ENCODE measurements at regions not wholly inside any gene's neighbourhood (a gene's known extent, or its start where the extent isn't known, plus 50 kb on each side); places are given as distances from the start of the nearest gene placed in this dataset.

DNA sequence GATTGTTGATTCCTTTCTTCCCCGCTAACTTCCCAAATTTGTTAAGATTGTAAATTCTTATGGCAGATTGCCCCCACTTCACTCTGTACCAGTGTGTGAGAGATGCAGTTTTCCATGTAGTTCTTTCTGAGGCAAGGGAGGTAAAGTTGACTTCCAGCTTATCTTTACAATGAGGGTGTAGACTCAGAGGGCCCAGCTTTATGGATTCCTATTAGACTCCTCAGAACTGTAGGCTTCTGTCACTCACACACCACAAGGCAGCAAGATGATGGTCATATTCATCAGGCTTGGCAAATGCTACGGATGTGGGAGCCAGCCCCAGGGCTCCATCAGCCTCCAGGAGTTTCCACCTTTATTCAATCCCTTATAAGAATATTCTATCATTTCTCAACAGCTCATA, 461.9 kb upstream of the KLF4 start:
- Mint-ChIP-seq H3K4me3 (no peak overlapping the region), H3K4me1 (no peaks in the 10 kb centered on the region), H3K27ac (no peak overlapping the region), H3K27me3 (no peaks in the 10 kb centered on the region), H3K9me3 (peaks cover 11% of the 10 kb centered on the region), H3K36me3 (ENCODE audit: low read depth) (peaks cover 2% of the 10 kb centered on the region)
- ATAC-seq = no peak
- DNase-seq = no peak

DNA sequence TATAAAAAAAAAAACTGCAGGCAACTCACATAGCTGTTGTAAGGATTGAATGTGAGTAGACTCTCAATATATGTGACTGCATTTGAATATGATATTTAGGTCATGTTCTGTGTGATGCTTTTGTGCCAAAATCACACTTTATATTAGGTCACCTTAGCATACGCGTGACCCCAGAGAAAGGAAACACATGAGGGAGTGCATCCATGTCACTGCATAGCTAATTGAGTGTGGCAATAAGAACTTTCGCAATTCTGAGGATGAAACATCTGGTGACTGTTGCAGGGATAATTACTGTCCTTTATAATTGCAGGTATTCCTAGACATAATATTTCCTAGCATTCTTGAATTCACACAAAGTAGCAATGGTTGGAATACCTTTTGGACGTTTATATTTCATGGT, 459.5 kb upstream of the KLF4 start:
- H3K9me3 Mint-ChIP-seq = peaks cover 11% of the 10 kb centered on the region
- no peak overlapping the region for H3K27ac Mint-ChIP-seq
- ATAC-seq (no peak), DNase-seq (no peak)
- H3K4me1 Mint-ChIP-seq = no peaks in the 10 kb centered on the region
- no peak overlapping the region for H3K4me3 Mint-ChIP-seq
- no peaks in the 10 kb centered on the region for H3K27me3 Mint-ChIP-seq
- peaks cover 2% of the 10 kb centered on the region for H3K36me3 Mint-ChIP-seq (ENCODE audit: low read depth)

GRCh38 chr9:107948601-107949000, 459.0 kb upstream of the KLF4 start:
- ATAC-seq (no peak), DNase-seq (no peak)
- no peak overlapping the region for H3K4me3 Mint-ChIP-seq
- peaks cover 2% of the 10 kb centered on the region for H3K27me3 Mint-ChIP-seq
- no peak overlapping the region for H3K27ac Mint-ChIP-seq
- no peaks in the 10 kb centered on the region for H3K4me1 Mint-ChIP-seq
- peaks cover 16% of the 10 kb centered on the region for H3K9me3 Mint-ChIP-seq
- H3K36me3 Mint-ChIP-seq (ENCODE audit: low read depth) = peaks cover 2% of the 10 kb centered on the region

- DNase-seq = no peak
- peaks cover 2% of the 10 kb centered on the region for H3K36me3 Mint-ChIP-seq (ENCODE audit: low read depth)
- H3K4me3 Mint-ChIP-seq = no peak overlapping the region
- H3K27me3 Mint-ChIP-seq = peaks cover 2% of the 10 kb centered on the region
- no peak for ATAC-seq
- peaks cover 16% of the 10 kb centered on the region for H3K9me3 Mint-ChIP-seq
- no peak overlapping the region for H3K27ac Mint-ChIP-seq
- H3K4me1 Mint-ChIP-seq = no peaks in the 10 kb centered on the region
Measured at GRCh38 chr9:107948086-107948485, 458.5 kb upstream of the KLF4 start.

- Mint-ChIP-seq H3K4me1 (no peaks in the 10 kb centered on the region), H3K4me3 (no peak overlapping the region), H3K27me3 (peaks cover 2% of the 10 kb centered on the region), H3K9me3 (peaks cover 16% of the 10 kb centered on the region), H3K36me3 (ENCODE audit: low read depth) (peaks cover 2% of the 10 kb centered on the region), H3K27ac (no peak overlapping the region)
- ATAC-seq (no peak), DNase-seq (no peak)
Measured at GRCh38 chr9:107946364-107947141, 457.0 kb upstream of the KLF4 start.

GRCh38 chr9:107945961-107946360, 456.4 kb upstream of the KLF4 start:
- DNase-seq (no peak), ATAC-seq (no peak)
- H3K27ac Mint-ChIP-seq = no peak overlapping the region
- H3K4me3 Mint-ChIP-seq = no peak overlapping the region
- peaks cover 14% of the 10 kb centered on the region for H3K9me3 Mint-ChIP-seq
- H3K27me3 Mint-ChIP-seq = peaks cover 2% of the 10 kb centered on the region
- no peaks in the 10 kb centered on the region for H3K4me1 Mint-ChIP-seq
- H3K36me3 Mint-ChIP-seq (ENCODE audit: low read depth) = peaks cover 2% of the 10 kb centered on the region

DNA sequence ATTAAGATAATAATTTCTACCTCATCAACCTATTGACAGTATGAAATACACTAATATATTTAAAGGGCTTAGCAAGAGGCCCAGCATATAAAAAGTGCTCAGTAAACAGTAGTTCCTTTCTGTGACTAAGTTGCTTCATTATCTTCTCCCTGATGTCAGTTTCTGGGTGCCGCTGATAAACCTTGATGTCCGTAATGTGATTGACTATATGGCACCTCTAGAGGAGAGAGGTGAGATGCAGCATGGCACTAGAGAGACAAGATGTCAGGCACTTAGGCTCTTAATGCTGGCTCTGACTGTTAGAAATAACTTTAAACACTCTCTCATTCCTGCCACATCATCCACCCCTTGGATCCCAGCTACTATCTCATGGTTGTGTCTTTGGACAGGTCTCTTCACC, 455.9 kb upstream of the KLF4 start:
- Mint-ChIP-seq H3K36me3 (ENCODE audit: low read depth) (peaks cover 2% of the 10 kb centered on the region), H3K4me1 (no peaks in the 10 kb centered on the region), H3K27ac (no peak overlapping the region)

GRCh38 chr9:107944387-107944786, 454.8 kb upstream of the KLF4 start:
- Mint-ChIP-seq H3K36me3 (ENCODE audit: low read depth) (no peaks in the 10 kb centered on the region), H3K9me3 (peaks cover 5% of the 10 kb centered on the region), H3K4me3 (no peak overlapping the region), H3K27ac (no peak overlapping the region), H3K4me1 (no peaks in the 10 kb centered on the region), H3K27me3 (peaks cover 5% of the 10 kb centered on the region)
- DNase-seq (no peak), ATAC-seq (no peak)

More for the DNA sequence above, 455.9 kb upstream of the KLF4 start:
- ATAC-seq (no peak), DNase-seq (no peak)
- no peak overlapping the region for H3K4me3 Mint-ChIP-seq
- H3K9me3 Mint-ChIP-seq = peaks cover 11% of the 10 kb centered on the region
- peaks cover 2% of the 10 kb centered on the region for H3K27me3 Mint-ChIP-seq

DNA sequence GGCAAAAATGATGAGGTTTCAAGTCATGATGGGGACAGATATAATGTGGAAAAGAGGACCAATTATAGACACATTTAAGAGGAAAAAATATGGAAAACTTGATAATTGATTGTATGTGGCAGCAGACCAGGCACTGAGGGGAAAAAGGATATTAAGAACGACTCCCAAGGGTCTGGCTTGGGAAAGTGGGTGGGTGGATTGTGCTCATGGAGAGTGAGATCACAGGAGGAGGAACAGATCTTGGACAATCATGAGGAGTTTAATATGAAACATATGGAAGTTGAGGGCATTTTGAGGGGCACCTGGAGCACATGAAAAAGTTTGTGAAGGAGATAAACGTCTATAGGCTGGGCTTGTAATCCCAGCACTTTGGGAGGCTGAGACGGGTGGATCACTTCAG, 454.3 kb upstream of the KLF4 start:
- peaks cover 5% of the 10 kb centered on the region for H3K9me3 Mint-ChIP-seq
- no peak overlapping the region for H3K4me3 Mint-ChIP-seq
- peaks cover 7% of the 10 kb centered on the region for H3K27me3 Mint-ChIP-seq
- H3K36me3 Mint-ChIP-seq (ENCODE audit: low read depth) = no peaks in the 10 kb centered on the region
- H3K27ac Mint-ChIP-seq = no peak overlapping the region
- ATAC-seq (no peak), DNase-seq (no peak)
- H3K4me1 Mint-ChIP-seq = no peaks in the 10 kb centered on the region

- ATAC-seq = no peak
- peaks cover 5% of the 10 kb centered on the region for H3K9me3 Mint-ChIP-seq
- no peaks in the 10 kb centered on the region for H3K4me1 Mint-ChIP-seq
- H3K27me3 Mint-ChIP-seq = peaks cover 7% of the 10 kb centered on the region
- H3K27ac Mint-ChIP-seq = no peak overlapping the region
- DNase-seq = no peak
- H3K36me3 Mint-ChIP-seq (ENCODE audit: low read depth) = no peaks in the 10 kb centered on the region
- H3K4me3 Mint-ChIP-seq = no peak overlapping the region
Measured at GRCh38 chr9:107942856-107943255, 453.3 kb upstream of the KLF4 start.

GRCh38 chr9:107942291-107942690, 452.7 kb upstream of the KLF4 start:
- peaks cover 7% of the 10 kb centered on the region for H3K27me3 Mint-ChIP-seq
- no peaks in the 10 kb centered on the region for H3K4me1 Mint-ChIP-seq
- DNase-seq = no peak
- no peaks in the 10 kb centered on the region for H3K36me3 Mint-ChIP-seq (ENCODE audit: low read depth)
- ATAC-seq = no peak
- no peak overlapping the region for H3K27ac Mint-ChIP-seq
- no peak overlapping the region for H3K4me3 Mint-ChIP-seq
- peaks cover 5% of the 10 kb centered on the region for H3K9me3 Mint-ChIP-seq

GRCh38 chr9:107940616-107941595, 451.3 kb upstream of the KLF4 start:
- H3K27ac Mint-ChIP-seq = no peak overlapping the region
- no peaks in the 10 kb centered on the region for H3K4me1 Mint-ChIP-seq
- H3K27me3 Mint-ChIP-seq = peaks cover 7% of the 10 kb centered on the region
- H3K4me3 Mint-ChIP-seq = no peak overlapping the region
- DNase-seq = no peak
- peaks cover 8% of the 10 kb centered on the region for H3K9me3 Mint-ChIP-seq
- no peaks in the 10 kb centered on the region for H3K36me3 Mint-ChIP-seq (ENCODE audit: low read depth)
- no peak for ATAC-seq

- H3K4me3 Mint-ChIP-seq = no peak overlapping the region
- peaks cover 6% of the 10 kb centered on the region for H3K9me3 Mint-ChIP-seq
- no peaks in the 10 kb centered on the region for H3K36me3 Mint-ChIP-seq (ENCODE audit: low read depth)
- ATAC-seq (no peak), DNase-seq (no peak)
- H3K4me1 Mint-ChIP-seq = no peaks in the 10 kb centered on the region
- peaks cover 5% of the 10 kb centered on the region for H3K27me3 Mint-ChIP-seq
- H3K27ac Mint-ChIP-seq = no peak overlapping the region
Measured at GRCh38 chr9:107938801-107939386, 449.3 kb upstream of the KLF4 start.

DNA sequence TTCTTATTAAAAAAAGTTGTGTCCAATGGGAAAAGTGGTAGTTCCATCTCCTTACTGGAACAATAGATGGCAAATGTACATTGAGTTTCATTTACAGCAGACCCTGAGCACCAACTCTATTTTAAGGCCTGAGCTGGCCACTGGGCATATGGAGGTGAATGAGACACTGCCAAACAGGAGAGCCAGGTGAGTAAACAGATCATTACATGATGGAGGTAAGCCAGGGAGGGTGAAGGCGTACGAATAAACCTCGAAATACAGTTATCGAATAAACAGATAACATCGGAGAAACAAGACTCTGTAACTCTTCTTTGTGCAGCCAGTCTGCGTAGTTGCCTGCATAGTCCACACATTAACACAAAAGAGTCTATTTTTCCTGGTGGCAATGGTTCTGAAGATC, 446.4 kb upstream of the KLF4 start:
- no peak for DNase-seq
- Mint-ChIP-seq H3K4me1 (no peaks in the 10 kb centered on the region), H3K27ac (no peak overlapping the region), H3K4me3 (no peak overlapping the region), H3K9me3 (peaks cover 3% of the 10 kb centered on the region), H3K27me3 (peaks cover 5% of the 10 kb centered on the region), H3K36me3 (ENCODE audit: low read depth) (no peaks in the 10 kb centered on the region)
- ATAC-seq = no peak

DNA sequence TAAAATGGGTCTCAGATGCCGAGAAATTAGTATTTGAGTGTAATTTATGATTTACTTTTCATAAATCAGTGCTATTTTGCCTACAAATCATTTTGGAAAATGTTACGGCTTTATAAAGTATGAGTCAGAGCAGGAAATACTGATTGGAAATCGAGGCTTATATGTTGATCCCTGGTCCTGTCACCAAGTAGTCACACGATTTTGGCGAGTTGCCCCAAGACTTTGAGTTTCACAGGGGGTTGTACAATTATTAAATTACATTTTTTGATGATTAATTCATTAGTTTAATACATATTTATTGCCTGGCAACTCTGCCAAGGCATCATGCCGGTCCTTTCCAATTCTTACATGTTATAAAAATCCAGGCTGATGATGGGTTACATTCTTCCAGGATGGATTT, 443.9 kb upstream of the KLF4 start:
- DNase-seq = no peak
- no peaks in the 10 kb centered on the region for H3K36me3 Mint-ChIP-seq (ENCODE audit: low read depth)
- H3K27ac Mint-ChIP-seq = no peak overlapping the region
- no peak for ATAC-seq
- no peaks in the 10 kb centered on the region for H3K27me3 Mint-ChIP-seq
- no peak overlapping the region for H3K4me3 Mint-ChIP-seq
- peaks cover 7% of the 10 kb centered on the region for H3K9me3 Mint-ChIP-seq
- H3K4me1 Mint-ChIP-seq = no peaks in the 10 kb centered on the region
